ENCODE measurements at regions not wholly inside any gene's neighbourhood (a gene's known extent, or its start where the extent isn't known, plus 50 kb on each side); places are given as distances from the start of the nearest gene placed in this dataset.

DNA sequence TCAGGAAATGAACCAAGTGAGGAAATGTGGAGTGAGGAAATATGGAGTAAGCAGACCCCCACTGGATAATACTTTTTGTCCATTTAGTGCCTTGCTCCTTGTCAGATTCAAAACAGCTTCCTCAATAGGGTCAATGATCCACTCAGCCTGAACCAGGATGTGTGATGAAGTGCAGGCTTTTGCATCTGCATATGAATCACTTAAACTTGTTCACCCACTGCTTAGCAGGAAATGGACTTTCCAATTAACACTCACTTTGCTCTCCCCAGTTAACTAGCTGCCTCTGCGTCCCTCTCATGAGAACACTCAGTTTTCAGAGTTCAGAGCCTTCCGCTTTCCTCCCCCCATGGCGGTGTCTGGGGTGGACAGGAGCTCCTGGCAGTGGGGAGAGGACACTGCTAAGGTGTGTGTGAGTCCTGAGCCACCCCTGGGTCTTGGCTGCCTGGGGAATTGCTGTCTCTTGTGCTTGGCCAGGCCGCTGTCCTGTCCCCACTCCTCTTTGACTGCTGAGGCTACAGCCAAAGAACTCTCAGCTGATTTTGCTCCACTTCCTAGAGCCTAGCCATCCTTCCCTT lies 621.8 kb downstream of the CDH26 start (continued):
- TF ChIP-seq, protein P1, sequence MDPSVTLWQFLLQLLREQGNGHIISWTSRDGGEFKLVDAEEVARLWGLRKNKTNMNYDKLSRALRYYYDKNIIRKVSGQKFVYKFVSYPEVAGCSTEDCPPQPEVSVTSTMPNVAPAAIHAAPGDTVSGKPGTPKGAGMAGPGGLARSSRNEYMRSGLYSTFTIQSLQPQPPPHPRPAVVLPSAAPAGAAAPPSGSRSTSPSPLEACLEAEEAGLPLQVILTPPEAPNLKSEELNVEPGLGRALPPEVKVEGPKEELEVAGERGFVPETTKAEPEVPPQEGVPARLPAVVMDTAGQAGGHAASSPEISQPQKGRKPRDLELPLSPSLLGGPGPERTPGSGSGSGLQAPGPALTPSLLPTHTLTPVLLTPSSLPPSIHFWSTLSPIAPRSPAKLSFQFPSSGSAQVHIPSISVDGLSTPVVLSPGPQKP (IDR thresholded peaks at IDR 0.05; ENCODE audit: low read depth, low read length), result no peak
- TF ChIP-seq NR3C1 (IDR thresholded peaks at IDR 0.05), result no peak

DNA sequence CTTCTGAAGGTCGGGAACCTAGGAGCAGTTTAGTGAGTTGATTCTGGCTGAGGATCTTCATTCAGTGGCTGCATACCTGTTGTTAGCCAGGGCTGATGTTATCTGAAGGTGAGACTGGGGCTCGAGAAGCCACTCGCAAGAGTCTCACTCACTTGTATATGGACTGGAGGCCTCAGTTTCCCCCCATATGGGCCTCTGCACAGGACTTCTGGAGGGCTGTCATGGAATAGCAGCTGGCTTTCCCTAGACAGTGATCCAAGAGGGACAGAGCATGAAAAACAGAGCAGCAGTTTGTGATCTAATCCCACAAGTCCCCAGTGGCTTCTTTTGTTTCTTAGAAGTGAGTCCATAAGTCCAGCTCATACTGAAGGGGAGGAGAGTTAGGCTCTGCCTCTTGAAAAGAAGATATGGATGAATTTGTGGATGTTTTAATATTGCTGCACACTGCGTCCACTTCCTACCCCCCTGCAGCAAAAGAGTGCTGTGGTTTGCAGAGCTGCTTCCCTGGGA lies 623.4 kb downstream of the CDH26 start:
- no peak for TF ChIP-seq POLR2AphosphoS2 (conservative IDR thresholded peaks at IDR 0.05; ENCODE audit: low read length)
- no peak for TF ChIP-seq HOXB13 (CRISPR knock-in tag; IDR thresholded peaks at IDR 0.05; ENCODE audit: low read depth)
- no peak for TF ChIP-seq JUN (IDR thresholded peaks at IDR 0.05)
- no peak for TF ChIP-seq MAFK (IDR thresholded peaks at IDR 0.05; ENCODE audit: partially characterized antibody)
- TF ChIP-seq, protein P2, sequence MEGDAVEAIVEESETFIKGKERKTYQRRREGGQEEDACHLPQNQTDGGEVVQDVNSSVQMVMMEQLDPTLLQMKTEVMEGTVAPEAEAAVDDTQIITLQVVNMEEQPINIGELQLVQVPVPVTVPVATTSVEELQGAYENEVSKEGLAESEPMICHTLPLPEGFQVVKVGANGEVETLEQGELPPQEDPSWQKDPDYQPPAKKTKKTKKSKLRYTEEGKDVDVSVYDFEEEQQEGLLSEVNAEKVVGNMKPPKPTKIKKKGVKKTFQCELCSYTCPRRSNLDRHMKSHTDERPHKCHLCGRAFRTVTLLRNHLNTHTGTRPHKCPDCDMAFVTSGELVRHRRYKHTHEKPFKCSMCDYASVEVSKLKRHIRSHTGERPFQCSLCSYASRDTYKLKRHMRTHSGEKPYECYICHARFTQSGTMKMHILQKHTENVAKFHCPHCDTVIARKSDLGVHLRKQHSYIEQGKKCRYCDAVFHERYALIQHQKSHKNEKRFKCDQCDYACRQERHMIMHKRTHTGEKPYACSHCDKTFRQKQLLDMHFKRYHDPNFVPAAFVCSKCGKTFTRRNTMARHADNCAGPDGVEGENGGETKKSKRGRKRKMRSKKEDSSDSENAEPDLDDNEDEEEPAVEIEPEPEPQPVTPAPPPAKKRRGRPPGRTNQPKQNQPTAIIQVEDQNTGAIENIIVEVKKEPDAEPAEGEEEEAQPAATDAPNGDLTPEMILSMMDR (IDR thresholded peaks at IDR 0.05), result no peak
- TF ChIP-seq SMC3 (IDR thresholded peaks at IDR 0.05), result no peak
- no peak for TF ChIP-seq FOXS1 (CRISPR knock-in tag; IDR thresholded peaks at IDR 0.05)
- TF ChIP-seq, protein P3, sequence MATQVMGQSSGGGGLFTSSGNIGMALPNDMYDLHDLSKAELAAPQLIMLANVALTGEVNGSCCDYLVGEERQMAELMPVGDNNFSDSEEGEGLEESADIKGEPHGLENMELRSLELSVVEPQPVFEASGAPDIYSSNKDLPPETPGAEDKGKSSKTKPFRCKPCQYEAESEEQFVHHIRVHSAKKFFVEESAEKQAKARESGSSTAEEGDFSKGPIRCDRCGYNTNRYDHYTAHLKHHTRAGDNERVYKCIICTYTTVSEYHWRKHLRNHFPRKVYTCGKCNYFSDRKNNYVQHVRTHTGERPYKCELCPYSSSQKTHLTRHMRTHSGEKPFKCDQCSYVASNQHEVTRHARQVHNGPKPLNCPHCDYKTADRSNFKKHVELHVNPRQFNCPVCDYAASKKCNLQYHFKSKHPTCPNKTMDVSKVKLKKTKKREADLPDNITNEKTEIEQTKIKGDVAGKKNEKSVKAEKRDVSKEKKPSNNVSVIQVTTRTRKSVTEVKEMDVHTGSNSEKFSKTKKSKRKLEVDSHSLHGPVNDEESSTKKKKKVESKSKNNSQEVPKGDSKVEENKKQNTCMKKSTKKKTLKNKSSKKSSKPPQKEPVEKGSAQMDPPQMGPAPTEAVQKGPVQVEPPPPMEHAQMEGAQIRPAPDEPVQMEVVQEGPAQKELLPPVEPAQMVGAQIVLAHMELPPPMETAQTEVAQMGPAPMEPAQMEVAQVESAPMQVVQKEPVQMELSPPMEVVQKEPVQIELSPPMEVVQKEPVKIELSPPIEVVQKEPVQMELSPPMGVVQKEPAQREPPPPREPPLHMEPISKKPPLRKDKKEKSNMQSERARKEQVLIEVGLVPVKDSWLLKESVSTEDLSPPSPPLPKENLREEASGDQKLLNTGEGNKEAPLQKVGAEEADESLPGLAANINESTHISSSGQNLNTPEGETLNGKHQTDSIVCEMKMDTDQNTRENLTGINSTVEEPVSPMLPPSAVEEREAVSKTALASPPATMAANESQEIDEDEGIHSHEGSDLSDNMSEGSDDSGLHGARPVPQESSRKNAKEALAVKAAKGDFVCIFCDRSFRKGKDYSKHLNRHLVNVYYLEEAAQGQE (IDR thresholded peaks at IDR 0.05), result no peak
- no peak for TF ChIP-seq ESRRA (IDR thresholded peaks at IDR 0.05; ENCODE audit: borderline replicate concordance, low read length)
- TF ChIP-seq RARB (CRISPR knock-in tag; IDR thresholded peaks at IDR 0.05), result no peak
- no peak for TF ChIP-seq MYC (IDR thresholded peaks at IDR 0.05; ENCODE audit: borderline replicate concordance, low read length)
- TF ChIP-seq NPAS2 (CRISPR knock-in tag; IDR thresholded peaks at IDR 0.05; ENCODE audit: borderline replicate concordance), result no peak
- H3K9me3 ChIP-seq, result no peaks in the 10 kb centered on the region
- POLR2A ChIA-PET, result no interaction called here
- H3K4me3 ChIP-seq, result no peak overlapping the region
- no peak for ATAC-seq
- FAIRE-seq, result no peak
- no peak overlapping the region for H3K4me2 ChIP-seq
- no peak overlapping the region for H3K27ac ChIP-seq
- no peaks in the 10 kb centered on the region for H3K4me1 ChIP-seq
- 31% methylated on average over 4 of the region's 4 CpGs for WGBS (ENCODE audit: missing lambda C conversion rate)
- no peak for DNase-seq (ENCODE audit: low read depth in 1 of 2, low spot score in 1 of 2)
- CTCF ChIA-PET, result no interaction called here

DNA sequence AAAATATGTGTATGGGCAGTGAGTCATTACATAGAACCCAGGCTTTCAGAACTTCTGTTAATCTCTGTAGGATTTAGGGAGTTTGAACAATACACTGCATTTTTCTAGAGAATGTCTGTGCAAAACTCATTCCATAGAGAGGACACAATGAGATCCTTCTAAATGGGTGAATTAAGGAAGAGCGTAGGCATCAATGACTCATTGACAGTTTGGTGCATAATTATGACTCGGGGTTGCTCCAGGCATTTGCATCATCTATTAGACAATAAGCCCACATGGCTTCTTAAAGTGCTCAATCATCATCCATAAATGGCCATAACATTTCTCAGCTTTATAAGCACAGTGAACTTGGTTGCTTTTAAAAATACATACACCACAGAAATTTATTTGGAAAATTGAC lies 625.5 kb downstream of the CDH26 start:
- FAIRE-seq (no peak), DNase-seq (ENCODE audit: low read depth in 1 of 2, low spot score in 1 of 2) (no peak), ATAC-seq (no peak)
- ChIA-PET CTCF (no interaction called here), POLR2A (no interaction called here)
- no peaks in the 10 kb centered on the region for H3K9me3 ChIP-seq
- WGBS (ENCODE audit: missing lambda C conversion rate), result 8% methylated on average over 2 of the region's 2 CpGs
- H3K4me1 ChIP-seq, result no peaks in the 10 kb centered on the region
- H3K27ac ChIP-seq, result no peak overlapping the region
- no peak overlapping the region for H3K4me3 ChIP-seq
- no peak for TF ChIP-seq CHD4 (IDR thresholded peaks at IDR 0.05; ENCODE audit: borderline replicate concordance)
- no peak for TF ChIP-seq POLR2A (IDR thresholded peaks at IDR 0.05; ENCODE audit: low read length)
- no peak for TF ChIP-seq CHD2 (IDR thresholded peaks at IDR 0.05; ENCODE audit: low read length, partially characterized antibody)
- TF ChIP-seq PHF8 (IDR thresholded peaks at IDR 0.05; ENCODE audit: borderline replicate concordance, low read depth), result no peak
- TF ChIP-seq HOXA7 (CRISPR knock-in tag; IDR thresholded peaks at IDR 0.05), result no peak
- TF ChIP-seq, protein P4, sequence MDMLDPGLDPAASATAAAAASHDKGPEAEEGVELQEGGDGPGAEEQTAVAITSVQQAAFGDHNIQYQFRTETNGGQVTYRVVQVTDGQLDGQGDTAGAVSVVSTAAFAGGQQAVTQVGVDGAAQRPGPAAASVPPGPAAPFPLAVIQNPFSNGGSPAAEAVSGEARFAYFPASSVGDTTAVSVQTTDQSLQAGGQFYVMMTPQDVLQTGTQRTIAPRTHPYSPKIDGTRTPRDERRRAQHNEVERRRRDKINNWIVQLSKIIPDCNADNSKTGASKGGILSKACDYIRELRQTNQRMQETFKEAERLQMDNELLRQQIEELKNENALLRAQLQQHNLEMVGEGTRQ (IDR thresholded peaks at IDR 0.05), result no peak
- no peak for TF ChIP-seq NFE2L2 (conservative IDR thresholded peaks at IDR 0.05; ENCODE audit: low read length)
- TF ChIP-seq ESRRA (IDR thresholded peaks at IDR 0.05; ENCODE audit: borderline replicate concordance, low read length), result no peak
- no peak for TF ChIP-seq POLR2AphosphoS2 (conservative IDR thresholded peaks at IDR 0.05; ENCODE audit: low read length)
- H3K4me2 ChIP-seq, result no peak overlapping the region
